ENCODE measurements at regions not wholly inside any gene's neighbourhood (a gene's known extent, or its start where the extent isn't known, plus 50 kb on each side); places are given as distances from the start of the nearest gene placed in this dataset.

GRCh38 chr11:92393218-92393617 lies 168.6 kb downstream of the FAT3 start:
- no peak overlapping the region for H3K4me3 ChIP-seq
- no peak for DNase-seq
- H3K4me1 ChIP-seq: no peaks in the 10 kb centered on the region
- H3K36me3 ChIP-seq: no peaks in the 10 kb centered on the region
- no peaks in the 10 kb centered on the region for H3K27me3 ChIP-seq
- TF ChIP-seq POLR2A (IDR thresholded peaks at IDR 0.05) (no peak), CTCF (IDR thresholded peaks at IDR 0.05) (no peak)
- no peaks in the 10 kb centered on the region for H3K9me3 ChIP-seq
- H3K27ac ChIP-seq: no peak overlapping the region

GRCh38 chr11:92396133-92396532 lies 171.5 kb downstream of the FAT3 start:
- Histone ChIP-seq H3K4me3 (no peak overlapping the region), H3K27ac (no peak overlapping the region), H3K27me3 (no peaks in the 10 kb centered on the region), H3K9me3 (no peaks in the 10 kb centered on the region), H3K36me3 (no peaks in the 10 kb centered on the region), H3K4me1 (no peaks in the 10 kb centered on the region)
- TF ChIP-seq POLR2A (IDR thresholded peaks at IDR 0.05): no peak
- TF ChIP-seq CTCF (IDR thresholded peaks at IDR 0.05): no peak
- no peak for DNase-seq

DNA sequence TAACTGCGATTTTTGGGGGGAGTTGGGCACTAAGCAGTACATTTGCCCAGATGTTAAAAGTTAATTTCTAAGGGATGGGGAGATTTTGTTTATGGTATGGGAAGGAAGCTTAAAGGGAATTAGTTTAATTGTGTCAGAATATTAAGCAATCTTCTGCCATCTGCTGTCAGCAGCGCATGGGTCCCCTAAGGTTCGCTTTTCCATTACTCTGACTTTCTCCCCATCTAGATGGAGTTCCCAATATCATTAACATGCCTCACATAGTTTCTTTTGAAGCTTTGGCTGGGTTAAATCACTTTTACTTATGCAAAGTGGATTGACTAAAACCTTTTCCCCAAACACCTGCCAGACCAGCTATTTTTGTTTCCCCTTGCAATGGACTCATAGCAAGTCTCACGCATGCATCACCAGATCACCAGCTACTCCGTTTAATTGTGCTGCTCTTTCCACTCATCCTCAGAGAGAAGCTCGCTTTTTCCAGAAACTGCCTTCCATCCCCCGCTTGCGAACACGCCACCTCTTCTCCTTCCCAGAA lies 172.7 kb downstream of the FAT3 start:
- no peaks in the 10 kb centered on the region for H3K27me3 ChIP-seq
- no peak overlapping the region for H3K4me3 ChIP-seq
- H3K9me3 ChIP-seq: no peaks in the 10 kb centered on the region
- no peak for DNase-seq
- TF ChIP-seq POLR2A (IDR thresholded peaks at IDR 0.05) (no peak), CTCF (IDR thresholded peaks at IDR 0.05) (no peak)
- H3K27ac ChIP-seq: no peak overlapping the region
- H3K36me3 ChIP-seq: no peaks in the 10 kb centered on the region
- H3K4me1 ChIP-seq: no peaks in the 10 kb centered on the region

GRCh38 chr11:92399705-92400104 lies 175.1 kb downstream of the FAT3 start:
- no peak for DNase-seq
- no peaks in the 10 kb centered on the region for H3K27me3 ChIP-seq
- no peaks in the 10 kb centered on the region for H3K36me3 ChIP-seq
- no peak overlapping the region for H3K27ac ChIP-seq
- H3K4me1 ChIP-seq: no peaks in the 10 kb centered on the region
- H3K9me3 ChIP-seq: no peaks in the 10 kb centered on the region
- TF ChIP-seq CTCF (IDR thresholded peaks at IDR 0.05) (no peak), POLR2A (IDR thresholded peaks at IDR 0.05) (no peak)
- no peak overlapping the region for H3K4me3 ChIP-seq

DNA sequence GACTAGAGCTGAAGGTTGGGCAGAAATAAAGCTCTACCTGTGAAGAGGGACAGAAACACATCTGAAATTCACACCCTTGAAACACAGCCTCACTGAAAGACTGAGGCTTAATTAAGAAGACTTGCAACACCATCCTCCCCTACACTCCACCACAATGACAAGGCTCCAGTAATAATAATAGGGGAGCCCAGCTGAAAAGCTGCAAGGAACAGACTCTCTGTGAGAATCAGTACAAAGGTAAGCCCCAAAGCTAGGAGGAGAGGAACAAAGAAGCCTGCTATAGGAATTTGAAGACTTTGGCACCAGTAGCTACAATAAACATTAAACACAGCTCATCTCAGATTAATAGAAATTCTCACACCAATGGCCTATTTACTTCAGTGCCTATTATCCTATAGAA lies 176.9 kb downstream of the FAT3 start:
- Histone ChIP-seq H3K27ac (no peak overlapping the region), H3K36me3 (no peaks in the 10 kb centered on the region), H3K9me3 (no peaks in the 10 kb centered on the region), H3K27me3 (no peaks in the 10 kb centered on the region), H3K4me1 (no peaks in the 10 kb centered on the region), H3K4me3 (no peak overlapping the region)
- DNase-seq: no peak
- TF ChIP-seq CTCF (IDR thresholded peaks at IDR 0.05) (no peak), POLR2A (IDR thresholded peaks at IDR 0.05) (no peak)

DNA sequence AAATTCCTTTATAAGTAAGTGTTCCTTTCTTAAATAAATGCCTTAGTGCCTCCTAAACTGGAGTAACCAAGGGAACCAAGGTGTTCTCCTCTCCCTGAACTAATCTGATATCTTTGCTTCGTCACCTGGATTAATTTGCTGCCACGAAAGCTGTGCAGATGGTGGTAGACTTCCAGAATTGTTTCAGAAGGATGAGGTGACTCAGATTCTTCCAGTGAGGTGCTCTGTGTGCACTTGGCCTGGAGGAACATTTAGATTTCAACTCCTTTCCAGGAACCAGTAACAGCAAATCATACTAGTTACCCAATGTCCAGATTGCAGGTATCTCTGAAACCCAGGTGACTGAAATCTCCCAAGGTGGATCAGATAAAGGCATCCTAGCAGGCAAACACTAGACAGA lies 181.9 kb downstream of the FAT3 start:
- DNase-seq: no peak
- no peaks in the 10 kb centered on the region for H3K4me1 ChIP-seq

More for the DNA sequence above, 181.9 kb downstream of the FAT3 start:
- H3K27me3 ChIP-seq: no peaks in the 10 kb centered on the region
- no peaks in the 10 kb centered on the region for H3K36me3 ChIP-seq
- no peak overlapping the region for H3K27ac ChIP-seq
- H3K4me3 ChIP-seq: no peak overlapping the region
- H3K9me3 ChIP-seq: no peaks in the 10 kb centered on the region
- TF ChIP-seq POLR2A (IDR thresholded peaks at IDR 0.05): no peak

Data from Peyer's patch (tissue), 4 donors.